ACHN (cell line): ENCODE measurements at regions not wholly inside any gene's neighbourhood (a gene's known extent, or its start where the extent isn't known, plus 50 kb on each side); places are given as distances from the start of the nearest gene placed in this dataset.

Experiments used
- DNase-seq: peaks from one replicate; pipeline ENCODE4 v3.0.0-alpha.2; 2015
- in situ Hi-C: cut with HindIII; loops from 2 replicates; pipeline ENCODE4 v1.10.0; 2017; ENCODE audit warnings: low sequenced_read_pairs, low pct_ligation_motif_present, low pct_unique_long_range_greater_than_20kb

DNA sequence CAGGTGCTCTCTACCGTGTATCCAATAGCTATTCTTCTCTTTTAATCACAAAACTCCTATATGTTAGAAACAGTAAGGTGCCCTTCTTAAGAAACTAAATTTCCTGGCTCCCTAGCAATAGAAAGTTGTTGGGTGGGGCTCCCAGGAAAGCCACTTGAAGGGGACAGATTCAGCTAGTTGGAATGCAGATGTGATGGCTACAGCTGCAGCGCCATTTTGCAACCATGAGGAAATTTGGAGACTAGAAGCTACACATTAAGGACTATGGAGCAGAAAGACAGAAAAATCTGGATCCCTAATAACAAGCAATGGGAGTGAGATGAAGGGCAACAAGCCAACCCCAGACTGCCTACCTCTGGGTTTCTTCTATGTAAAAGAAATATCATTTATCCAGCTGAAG, 108.8 kb upstream of the AFDN start:
- in situ Hi-C loops: no loop called here
- DNase-seq: no peak

DNA sequence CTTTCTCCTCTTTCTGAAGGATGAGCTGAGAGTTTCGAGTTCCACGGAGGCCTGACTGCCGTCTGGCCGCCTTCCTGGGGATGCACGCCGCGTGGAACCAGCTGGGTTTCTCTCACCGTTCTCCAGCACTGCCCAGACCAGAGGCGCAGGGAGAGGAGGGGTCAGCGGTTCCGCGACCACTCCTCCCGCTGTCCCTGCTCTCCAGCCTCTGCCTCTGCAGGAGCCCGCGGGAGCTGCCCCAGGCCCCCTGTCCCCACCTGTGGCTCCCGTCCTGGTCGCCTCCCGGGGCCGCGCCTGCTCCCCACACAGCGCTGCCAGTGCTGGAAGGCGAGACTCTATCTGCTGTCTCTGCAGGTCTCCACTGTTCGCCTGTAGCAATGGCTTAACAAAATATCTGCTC, 106.8 kb upstream of the AFDN start:
- in situ Hi-C loops: no loop called here
- DNase-seq: no peak

DNA sequence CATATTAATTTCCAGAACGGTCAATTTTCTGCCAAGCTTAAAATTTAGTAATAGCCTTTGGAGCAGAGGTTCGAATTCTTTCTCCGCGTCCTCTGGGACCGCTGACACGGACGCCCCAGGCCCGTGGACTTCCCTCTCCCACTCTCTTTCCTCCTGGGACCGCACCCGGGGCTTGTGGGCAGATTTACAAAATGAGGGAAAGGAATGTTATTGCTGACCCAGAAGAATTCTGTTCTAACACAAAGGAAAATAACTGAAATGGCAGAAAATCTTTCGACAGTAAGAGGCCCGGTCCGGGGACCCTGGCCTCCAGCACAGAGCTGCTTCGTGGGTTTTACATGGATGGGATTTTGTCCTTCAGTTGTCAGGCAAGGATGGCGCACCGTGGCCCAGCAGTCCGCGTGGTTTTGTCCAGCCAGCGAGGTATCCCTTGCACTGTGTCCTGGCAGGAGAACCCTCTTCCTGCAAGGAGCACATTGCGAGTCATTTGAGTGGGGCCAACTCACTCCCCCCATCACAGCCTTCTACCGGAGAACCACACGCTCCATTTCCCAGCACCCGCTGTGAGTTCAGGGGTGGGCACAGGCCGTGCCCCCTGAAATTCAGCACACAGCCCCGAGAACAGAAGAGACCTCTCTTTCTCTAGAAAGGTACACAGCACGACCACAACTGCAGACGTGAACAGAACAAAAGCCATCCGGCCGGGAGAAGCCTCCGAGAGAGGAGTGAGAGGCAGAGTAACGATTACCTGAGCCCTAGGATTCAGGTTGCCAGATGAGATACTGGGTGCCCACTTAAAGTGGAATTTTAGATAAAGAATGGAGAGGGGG, 106.0 kb upstream of the AFDN start:
- no peak for DNase-seq
- in situ Hi-C loops: no loop called here

DNA sequence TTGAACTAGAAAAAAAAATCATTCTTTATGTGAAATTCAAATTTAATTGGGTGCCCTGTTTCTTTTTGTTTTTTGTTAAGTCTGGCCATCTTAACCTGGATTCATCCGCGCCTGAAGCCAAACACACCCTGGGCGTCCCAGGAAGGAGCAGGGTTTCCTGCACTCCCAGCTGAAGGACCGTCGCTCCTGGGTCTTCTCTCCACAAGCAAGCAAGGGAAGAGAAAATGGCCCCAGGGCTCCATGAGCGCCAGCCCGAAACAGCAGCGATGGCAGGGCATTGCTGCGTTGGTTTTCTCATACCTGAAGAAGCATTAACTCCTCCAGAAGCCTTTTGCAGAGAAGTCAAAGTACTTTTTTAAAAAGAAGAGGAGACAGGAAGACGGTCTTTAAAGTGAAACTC, 105.4 kb upstream of the AFDN start:
- DNase-seq: no peak
- in situ Hi-C loops: no loop called here

DNA sequence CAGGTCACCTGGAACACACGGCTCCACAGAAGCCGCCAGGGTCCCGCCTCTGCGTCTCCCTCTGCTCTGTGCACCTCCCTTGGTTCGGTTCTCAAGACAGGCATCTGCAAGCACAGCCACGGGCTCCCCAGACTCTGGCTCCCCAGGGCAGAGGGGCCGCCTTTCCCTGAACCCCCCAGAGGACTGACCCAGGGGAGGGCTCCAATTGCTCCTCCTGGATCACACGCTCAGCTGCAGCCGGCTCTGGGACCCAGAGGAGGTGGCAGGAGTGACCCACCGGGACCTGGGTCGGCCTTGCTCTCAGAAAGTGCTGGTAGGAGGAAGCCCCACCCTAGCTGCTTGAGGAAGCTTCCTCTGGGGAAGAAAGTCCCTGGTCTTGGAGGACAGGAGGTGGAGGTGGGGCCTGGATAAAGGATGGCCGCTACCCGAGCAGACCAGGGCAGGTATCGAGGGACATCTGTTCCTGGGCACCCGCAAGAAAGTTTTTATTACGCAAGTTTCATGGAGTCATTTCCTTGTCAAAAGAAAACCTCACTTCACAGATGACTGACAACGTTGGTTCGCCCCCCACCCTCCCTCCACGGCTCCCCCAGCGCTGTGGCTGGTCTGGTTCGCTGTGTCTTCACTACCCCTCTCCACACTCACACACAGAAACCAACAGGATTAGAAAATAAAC, 103.9 kb upstream of the AFDN start:
- in situ Hi-C loops: no loop called here
- no peak for DNase-seq

DNA sequence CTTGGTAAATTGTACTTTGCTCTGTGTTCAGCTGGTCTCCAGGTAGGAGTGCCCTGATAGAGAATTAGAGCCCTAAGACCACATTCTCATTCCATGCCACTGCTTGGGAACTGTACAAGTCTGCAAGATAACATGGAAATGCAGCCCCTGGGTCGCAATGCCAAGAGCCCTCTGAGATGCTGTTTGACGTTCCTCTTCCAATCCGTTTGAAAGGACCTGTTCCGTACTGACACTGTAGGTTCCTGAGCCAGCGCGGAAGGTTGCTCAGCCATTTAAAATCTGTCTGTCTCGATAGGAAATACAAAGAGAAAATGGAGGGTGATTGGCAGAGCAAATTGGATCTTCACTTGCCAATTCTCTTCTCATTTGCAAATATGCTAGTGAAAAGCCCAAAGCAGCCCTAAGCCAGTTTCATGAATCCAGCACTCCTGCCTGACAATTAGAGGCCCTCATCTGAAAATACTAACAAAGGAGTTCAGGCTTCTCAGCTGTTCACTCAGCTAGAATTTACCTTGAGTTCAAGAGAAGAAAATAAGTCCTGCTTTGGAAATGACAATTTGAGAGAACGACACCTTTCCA, 100.6 kb upstream of the AFDN start:
- in situ Hi-C loops: no loop called here
- no peak for DNase-seq

DNA sequence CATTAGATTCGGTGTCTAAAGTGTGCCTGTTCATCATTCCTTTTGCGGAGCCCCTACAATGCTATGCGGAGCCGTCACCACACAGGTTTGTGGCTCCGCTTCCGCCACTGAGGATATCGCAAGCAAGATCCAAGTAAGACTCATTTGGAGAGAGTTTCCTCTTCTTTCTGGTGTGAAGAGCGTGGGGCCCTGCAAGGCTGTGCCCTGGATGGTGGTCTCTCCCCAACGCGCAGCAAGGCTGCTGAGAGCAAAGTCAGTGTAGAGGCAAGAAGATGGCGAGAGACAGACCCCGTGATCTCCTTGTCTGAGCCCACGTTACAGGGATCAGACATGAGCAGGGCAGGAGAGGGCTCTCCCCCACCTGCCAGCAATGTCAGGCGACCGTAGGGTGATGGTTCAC, 96.3 kb upstream of the AFDN start:
- no peak for DNase-seq
- in situ Hi-C loops: no loop called here

DNA sequence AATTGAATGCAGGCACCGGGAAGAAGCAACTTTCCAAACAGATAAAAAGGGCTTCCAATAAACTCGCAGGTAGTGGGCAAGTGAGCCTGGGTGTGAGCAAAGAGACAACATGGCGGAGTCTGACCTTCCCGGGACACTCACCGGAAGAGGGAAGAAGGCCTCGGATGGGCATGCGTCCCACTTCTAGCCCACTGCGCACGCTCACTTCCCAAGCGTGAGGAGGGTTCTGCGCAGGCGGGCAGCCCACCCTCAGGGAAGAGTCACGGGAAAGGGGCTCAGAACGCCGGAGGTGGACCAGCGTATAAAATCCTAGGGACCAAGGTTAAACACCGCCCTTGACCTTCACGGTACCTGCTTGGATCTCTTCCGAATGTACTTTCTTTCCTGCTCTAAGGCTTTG, 95.5 kb upstream of the AFDN start:
- no peak for DNase-seq
- in situ Hi-C loops: no loop called here

DNA sequence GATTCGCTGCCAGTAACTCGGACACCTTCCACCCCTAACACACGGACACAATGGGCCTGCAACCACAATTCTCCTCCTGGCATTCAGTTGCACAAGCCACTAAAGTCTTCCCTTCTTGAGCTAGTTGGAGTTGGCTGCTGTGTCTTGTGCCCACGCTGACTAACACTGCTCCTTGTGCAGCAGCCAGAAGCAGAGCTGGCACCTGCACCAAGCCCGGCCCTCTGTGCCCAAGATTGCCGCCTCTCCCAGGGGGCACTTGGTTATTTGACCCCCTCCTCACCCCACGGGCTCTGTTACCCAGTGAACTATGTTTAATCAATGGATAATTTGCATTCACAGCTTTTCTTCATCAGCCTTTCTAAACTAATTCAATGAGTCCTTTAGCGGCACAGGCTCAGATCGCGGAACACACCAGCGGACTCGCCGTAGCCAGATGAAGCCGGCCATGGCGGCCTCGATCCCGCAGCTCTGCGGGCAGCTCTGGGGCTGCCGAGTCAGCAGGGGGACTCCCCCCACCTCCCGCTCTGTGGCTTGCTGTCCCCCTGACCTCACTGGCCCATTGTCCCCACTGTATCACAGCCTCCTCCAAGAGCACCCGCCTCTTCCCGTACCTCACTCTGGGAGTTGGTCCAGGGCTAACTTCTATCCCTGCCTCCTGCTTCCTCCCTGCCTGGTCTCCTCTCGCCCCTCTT, 94.8 kb upstream of the AFDN start:
- in situ Hi-C loops: no loop called here

DNA sequence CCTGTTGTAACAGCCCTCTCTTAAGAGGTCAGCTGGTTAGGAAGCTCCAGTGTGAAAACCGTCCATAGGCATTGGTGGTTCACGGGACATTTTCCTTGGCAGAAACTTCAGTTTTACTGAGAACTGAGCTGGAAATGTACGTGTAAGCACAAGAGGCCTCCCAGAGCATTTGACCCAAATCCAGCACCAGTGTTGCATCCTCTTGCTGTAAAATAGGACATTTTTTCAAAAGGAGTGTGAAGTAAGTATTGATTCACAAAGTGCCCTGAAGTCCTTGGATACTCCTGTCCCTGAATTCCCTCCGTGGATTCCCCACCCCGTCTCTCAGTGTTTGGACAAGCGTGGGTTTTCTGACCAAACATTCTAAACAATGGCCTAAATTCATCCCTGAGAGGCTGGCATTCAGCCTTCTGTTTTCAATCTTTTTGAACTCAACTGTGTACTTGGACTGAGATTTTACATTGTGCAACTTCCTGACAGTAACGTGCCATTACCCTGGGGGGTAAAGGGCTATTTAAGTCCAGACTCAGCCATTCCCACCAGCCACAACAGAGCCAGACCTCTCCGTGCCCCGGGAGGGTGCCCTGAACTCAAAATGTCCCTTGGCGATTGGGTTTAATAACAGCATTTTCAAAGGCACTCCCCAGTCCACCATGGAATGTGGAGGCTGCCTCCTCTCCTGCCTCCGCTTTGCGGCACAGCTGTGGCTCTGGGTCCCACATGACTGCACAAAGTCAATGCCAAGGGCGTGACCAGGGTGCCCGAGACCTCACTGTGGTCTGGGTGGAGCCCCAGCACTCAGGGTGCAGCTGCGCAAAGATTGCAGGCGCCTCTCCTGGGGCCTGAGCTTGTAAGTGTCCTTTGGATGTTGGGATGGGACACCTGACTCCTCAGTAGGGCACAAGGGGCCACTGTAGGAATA, 92.7 kb upstream of the AFDN start:
- in situ Hi-C loops: no loop called here
- no peak for DNase-seq

More for the DNA sequence above, 94.8 kb upstream of the AFDN start:
- no peak for DNase-seq

DNA sequence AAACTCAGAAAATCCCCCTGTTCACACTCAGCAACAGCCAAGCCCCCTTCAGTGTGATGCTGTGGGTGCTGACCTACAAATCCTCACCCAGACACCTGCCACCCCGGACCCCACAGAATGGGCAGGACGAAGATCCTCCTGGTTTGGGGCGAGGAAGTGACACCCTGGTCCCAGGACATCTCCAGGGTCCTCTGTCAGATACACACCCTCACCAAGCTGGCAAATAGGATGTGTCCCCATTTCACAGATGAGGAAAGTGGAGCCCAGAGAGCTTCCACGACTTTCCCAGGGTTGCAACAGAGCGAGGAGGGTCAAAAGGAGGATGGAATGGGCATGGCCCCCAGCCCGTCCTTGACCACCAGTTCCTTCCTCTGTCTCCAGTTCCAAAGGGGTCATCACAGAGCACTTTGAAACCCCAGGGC, 92.0 kb upstream of the AFDN start:
- DNase-seq: no peak
- in situ Hi-C loops: no loop called here

DNA sequence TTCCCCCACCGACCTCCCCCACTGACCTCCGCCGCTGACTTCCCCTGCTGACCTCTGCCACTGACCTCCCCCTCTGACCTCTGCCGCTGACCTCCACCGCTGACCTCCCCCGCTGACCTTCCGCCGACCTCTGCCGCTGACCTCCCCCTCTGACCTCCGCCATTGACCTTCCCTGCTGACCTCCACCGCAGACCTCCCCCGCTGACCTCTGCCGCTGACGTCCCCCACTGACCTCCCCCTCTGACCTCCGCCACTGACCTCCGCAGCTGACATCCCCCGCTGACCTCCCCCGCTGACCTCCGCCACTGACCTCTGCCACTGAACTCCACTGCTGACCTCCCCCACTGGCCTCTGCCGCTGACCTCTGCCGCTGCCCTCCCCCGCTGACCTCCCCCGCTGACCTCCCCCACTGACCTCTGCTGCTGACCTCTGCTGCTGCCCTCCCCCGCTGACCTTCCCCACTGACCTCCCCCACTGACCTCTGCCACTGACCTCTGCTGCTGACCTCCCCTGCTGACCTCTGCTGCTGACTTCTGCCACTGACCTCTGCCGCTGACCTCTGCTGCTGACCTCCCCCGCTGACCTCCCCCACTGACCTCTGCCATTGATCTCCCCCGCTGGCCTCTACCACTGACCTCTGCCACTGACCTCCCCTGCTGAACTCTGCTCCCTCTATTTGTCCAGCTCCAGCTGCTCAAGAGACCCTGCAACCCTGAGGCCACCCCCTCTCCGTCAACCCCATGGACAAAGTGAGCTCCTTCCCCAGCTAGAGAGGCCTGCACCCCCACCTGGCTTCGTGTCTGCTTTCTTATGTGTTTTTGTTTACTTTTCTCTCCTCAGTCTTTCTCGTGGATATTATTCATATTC, 91.4 kb upstream of the AFDN start:
- DNase-seq: no peak
- in situ Hi-C loops: no loop called here

DNA sequence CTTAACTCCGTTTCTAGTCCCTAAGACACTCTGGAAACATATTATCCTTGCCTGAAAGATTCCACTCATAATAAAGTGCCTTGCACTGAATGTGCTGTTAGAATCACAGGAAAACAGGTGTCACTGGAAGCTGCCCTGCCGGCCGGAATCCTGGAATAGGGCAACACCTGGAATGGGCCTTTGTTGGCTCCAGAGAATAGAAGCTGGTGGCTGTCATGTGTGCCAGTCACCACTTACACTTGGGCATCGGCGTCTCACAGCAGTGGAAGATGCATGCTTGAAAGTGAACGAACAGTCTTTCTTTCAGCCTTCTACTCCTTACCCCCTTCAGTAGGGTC, 90.8 kb upstream of the AFDN start:
- in situ Hi-C loops: no loop called here
- no peak for DNase-seq

DNA sequence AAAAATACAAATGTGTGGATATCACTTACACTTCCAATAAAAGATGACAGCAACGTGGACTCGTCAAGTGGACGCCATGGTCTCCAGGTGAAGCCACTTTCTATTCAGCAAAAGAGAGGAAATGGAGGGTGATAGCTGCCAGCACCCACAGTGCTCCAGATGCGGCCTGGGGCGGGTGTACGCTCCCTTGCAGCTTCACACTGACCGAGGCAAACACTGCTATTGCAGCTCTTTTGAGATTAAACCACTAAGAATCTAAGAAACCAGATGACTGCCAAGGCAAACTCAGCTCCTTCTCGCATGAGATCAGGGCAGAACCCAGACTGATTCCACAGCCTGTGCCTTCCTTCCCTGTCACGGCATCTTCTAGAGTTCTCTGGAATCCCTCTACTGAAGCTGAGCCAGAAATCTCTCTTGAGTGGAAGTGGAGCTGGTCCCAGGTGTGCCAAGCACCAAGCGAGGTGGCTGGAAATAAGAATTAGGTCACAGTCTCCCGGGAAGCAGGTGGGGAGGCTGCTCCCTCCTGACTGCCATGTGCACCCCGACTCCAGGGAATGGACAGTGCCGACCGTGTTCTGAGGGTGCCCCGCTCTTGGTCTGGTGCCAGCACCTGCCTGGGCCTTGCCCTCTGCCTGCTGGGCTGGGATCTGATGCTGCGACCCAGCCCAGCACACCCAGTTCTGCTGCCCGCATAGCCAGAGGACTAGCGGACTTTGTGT, 90.1 kb upstream of the AFDN start:
- in situ Hi-C loops: no loop called here
- DNase-seq: no peak

DNA sequence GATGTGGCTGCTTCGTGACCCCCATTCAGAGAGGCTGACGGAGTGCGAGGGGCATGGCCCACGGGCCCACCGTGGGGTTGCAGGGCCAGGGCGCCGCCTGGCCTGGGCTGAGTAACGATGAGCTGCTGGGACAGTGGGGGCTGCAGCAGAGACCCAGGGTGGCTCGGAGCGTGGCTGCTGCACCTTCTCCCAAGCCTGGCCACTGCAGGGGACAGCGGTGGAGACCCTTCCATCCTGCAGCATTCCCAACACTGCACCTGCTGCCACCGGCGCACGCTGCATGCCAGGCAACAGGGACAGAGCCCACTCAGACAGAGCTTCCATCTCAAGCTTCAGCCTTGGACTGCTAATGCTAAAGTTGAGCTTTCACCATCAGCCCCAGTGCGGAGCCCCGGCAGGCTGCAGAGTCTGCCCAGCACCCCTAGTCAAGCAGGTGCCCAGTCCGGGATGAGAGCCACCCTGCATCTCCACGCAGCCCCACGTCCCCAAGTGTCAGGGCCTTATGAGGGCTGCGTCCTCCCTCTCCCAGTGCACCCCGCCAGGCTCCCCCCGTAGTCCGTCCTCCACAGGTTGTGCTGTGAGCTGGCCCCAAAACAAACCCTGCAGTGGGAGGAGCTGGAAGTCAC, 89.4 kb upstream of the AFDN start:
- in situ Hi-C loops: no loop called here

DNA sequence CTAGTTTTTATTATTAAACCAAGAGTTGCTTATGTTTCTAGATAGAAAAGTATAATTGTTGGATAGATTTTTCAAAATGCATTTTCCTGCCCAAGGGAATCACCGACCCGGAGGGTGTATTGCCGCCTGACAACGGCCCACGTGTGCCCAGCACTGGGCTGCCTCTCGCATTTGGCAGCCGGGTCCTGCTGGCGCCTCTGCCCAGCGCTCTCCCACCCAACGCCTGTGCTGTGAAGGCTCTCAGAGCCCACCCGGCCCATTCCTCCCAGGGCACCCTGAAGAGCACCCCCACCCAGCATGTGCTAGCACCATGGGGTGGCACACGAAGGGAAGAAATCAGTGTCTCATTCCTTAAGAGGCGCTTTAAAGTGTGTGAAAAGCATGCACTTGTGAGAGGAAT, 88.3 kb upstream of the AFDN start:
- in situ Hi-C loops: no loop called here
- DNase-seq: no peak

More for the DNA sequence above, 89.4 kb upstream of the AFDN start:
- DNase-seq: no peak
